PC-3 (cell line): ENCODE measurements at regions not wholly inside any gene's neighbourhood (a gene's known extent, or its start where the extent isn't known, plus 50 kb on each side); places are given as distances from the start of the nearest gene placed in this dataset.

Experiments used
- ATAC-seq: fragments of 200-7000 bp; cut with Tn5 transposase; 2 replicates; pipeline ENCODE4 v1.9.1; 2020; ENCODE audit warnings: mild to moderate bottlenecking, moderate library complexity
- BruUV-seq: library from RNA; stranded (reverse); fragments of 400-500 nt; replicated peaks from 2 replicates; lab custom pipeline; 2021; lab: Mats Ljungman, UMichigan
- CTCF ChIA-PET: fragments of 300-600 bp; sonication (Branson Sonifier 250); formaldehyde crosslinking; loops from one replicate; lab custom pipeline; 2022; ENCODE audit warnings: antibody characterized with exemption; lab: Charles Lee
- POLR2A ChIA-PET: fragments of 300-600 bp; sonication (Branson Sonifier 250); formaldehyde crosslinking; loops from one replicate; lab custom pipeline; 2022; ENCODE audit warnings: antibody characterized with exemption; ENCODE audit not compliant: unreplicated experiment; lab: Charles Lee
- DNase-seq: peaks from one replicate; pipeline ENCODE4 v3.0.0-alpha.2; 2015
- H2AFZ ChIP-seq: fragments of 300-600 bp; sonication (generic); 2 replicates; pipeline ENCODE4 v1.6.0; 2016; ENCODE audit warnings: antibody characterized with exemption, low read length
- H3F3A ChIP-seq: fragments of 300-600 bp; sonication (generic); one replicate; pipeline ENCODE4 v1.6.0; 2017; ENCODE audit warnings: antibody characterized with exemption, low read length, control low read depth, mild to moderate bottlenecking; ENCODE audit not compliant: unreplicated experiment
- H3K27ac ChIP-seq: fragments of 300-600 bp; sonication (generic); 2 replicates; pipeline ENCODE4 v1.5.1; 2016; ENCODE audit warnings: mild to moderate bottlenecking, low read length
- H3K27me3 ChIP-seq: fragments of 300-600 bp; sonication (generic); 2 replicates; pipeline ENCODE4 v1.6.1; 2016; ENCODE audit warnings: low read length, mixed read lengths
- H3K36me3 ChIP-seq: fragments of 300-600 bp; sonication (generic); 2 replicates; pipeline ENCODE4 v1.6.1; 2016; ENCODE audit warnings: low read depth, mixed run types, low read length, mixed read lengths
- H3K4me1 ChIP-seq: fragments of 300-600 bp; sonication (generic); 2 replicates; pipeline ENCODE4 v1.5.1; 2016; ENCODE audit warnings: low read length; ENCODE audit not compliant: insufficient read depth
- H3K4me2 ChIP-seq: fragments of 300-600 bp; sonication (generic); 2 replicates; pipeline ENCODE4 v1.6.0; 2016; ENCODE audit warnings: low read length
- H3K4me3 ChIP-seq: fragments of 300-600 bp; sonication (generic); 2 replicates; pipeline ENCODE4 v1.5.1; 2016; ENCODE audit warnings: mild to moderate bottlenecking, low read length, mixed read lengths
- H3K79me2 ChIP-seq: fragments of 300-600 bp; sonication (generic); 2 replicates; pipeline ENCODE4 v1.6.1; 2017; ENCODE audit warnings: low read length, mixed read lengths
- H3K9ac ChIP-seq: fragments of 300-600 bp; sonication (generic); 2 replicates; pipeline ENCODE4 v1.6.0; 2016; ENCODE audit warnings: mild to moderate bottlenecking, low read length
- H3K9me2 ChIP-seq: fragments of 300-600 bp; sonication (generic); replicated peaks from 2 replicates; pipeline ENCODE4 v1.6.1; 2016; ENCODE audit warnings: mixed run types, low read length, mixed read lengths
- H3K9me3 ChIP-seq: fragments of 300-600 bp; sonication (generic); 2 replicates; pipeline ENCODE4 v1.6.1; 2016; ENCODE audit warnings: low read length, mixed read lengths
- H4K20me1 ChIP-seq: fragments of 300-600 bp; sonication (generic); 2 replicates; pipeline ENCODE4 v1.6.1; 2016; ENCODE audit warnings: low read length, mixed read lengths
- EZH2 ChIP-seq: fragments of 300-600 bp; sonication (generic); IDR thresholded peaks from one replicate; pipeline ENCODE4 v1.6.1; 2017; ENCODE audit warnings: antibody characterized with exemption, mild to moderate bottlenecking, low read length; ENCODE audit not compliant: unreplicated experiment
- EZH2phosphoT487 ChIP-seq: fragments of 300-600 bp; sonication (generic); IDR thresholded peaks from 2 replicates; pipeline ENCODE4 v1.6.1; 2018; ENCODE audit warnings: mild to moderate bottlenecking, antibody characterized with exemption, low read length, borderline replicate concordance
- intact Hi-C: fragments of 100-400 bp; cut with micrococcal nuclease; formaldehyde crosslinking; loops from 2 replicates; pipeline ENCODE4 v1.9.0; 2023
- TF ChIP-seq, protein P1 (sequence below): fragments of 300-600 bp; sonication (generic); conservative IDR thresholded peaks from 2 replicates; pipeline ENCODE4 v1.5.1; 2017; ENCODE audit warnings: antibody characterized with exemption, low read depth, mild to moderate bottlenecking, low read length

DNA sequence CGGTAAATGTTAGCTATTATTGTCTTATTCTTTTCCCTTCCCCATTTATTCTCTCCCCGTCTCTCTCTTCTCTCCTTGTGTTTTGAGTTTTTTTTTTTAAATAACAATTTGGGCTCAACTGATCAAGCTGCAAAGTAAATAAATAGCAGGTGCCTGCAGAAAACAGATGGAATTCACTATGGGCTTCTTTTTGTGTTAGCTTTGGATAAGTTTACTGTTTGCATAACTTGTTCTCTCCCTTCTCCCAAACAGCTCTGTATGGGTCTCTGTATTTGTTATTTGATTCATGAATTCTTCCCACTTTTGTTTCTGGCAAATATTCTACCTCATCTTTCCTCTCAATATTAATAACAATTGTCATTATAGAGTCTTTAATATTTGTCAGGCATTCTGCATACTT is 111.8 kb upstream of the ASTN2 start:
- ChIA-PET POLR2A (no interaction called here), CTCF (no interaction called here)
- Histone ChIP-seq H3K79me2 (no peaks in the 10 kb centered on the region), H3F3A (no peaks in the 10 kb centered on the region), H3K4me1 (no peaks in the 10 kb centered on the region), H3K4me3 (no peak overlapping the region), H3K27ac (no peak overlapping the region), H3K27me3 (no peaks in the 10 kb centered on the region), H4K20me1 (no peaks in the 10 kb centered on the region), H3K4me2 (no peak overlapping the region), H3K9me3 (no peaks in the 10 kb centered on the region), H3K9ac (no peak overlapping the region), H2AFZ (no peak overlapping the region), H3K36me3 (no peaks in the 10 kb centered on the region), H3K9me2 (no peaks in the 10 kb centered on the region)
- no peak for TF ChIP-seq EZH2phosphoT487
- no peak for TF ChIP-seq EZH2
- TF ChIP-seq, protein P1, sequence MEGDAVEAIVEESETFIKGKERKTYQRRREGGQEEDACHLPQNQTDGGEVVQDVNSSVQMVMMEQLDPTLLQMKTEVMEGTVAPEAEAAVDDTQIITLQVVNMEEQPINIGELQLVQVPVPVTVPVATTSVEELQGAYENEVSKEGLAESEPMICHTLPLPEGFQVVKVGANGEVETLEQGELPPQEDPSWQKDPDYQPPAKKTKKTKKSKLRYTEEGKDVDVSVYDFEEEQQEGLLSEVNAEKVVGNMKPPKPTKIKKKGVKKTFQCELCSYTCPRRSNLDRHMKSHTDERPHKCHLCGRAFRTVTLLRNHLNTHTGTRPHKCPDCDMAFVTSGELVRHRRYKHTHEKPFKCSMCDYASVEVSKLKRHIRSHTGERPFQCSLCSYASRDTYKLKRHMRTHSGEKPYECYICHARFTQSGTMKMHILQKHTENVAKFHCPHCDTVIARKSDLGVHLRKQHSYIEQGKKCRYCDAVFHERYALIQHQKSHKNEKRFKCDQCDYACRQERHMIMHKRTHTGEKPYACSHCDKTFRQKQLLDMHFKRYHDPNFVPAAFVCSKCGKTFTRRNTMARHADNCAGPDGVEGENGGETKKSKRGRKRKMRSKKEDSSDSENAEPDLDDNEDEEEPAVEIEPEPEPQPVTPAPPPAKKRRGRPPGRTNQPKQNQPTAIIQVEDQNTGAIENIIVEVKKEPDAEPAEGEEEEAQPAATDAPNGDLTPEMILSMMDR = no peak
- ATAC-seq (no peak), DNase-seq (no peak)
- no TSS peak for BruUV-seq
- intact Hi-C loops = no loop called here

DNA sequence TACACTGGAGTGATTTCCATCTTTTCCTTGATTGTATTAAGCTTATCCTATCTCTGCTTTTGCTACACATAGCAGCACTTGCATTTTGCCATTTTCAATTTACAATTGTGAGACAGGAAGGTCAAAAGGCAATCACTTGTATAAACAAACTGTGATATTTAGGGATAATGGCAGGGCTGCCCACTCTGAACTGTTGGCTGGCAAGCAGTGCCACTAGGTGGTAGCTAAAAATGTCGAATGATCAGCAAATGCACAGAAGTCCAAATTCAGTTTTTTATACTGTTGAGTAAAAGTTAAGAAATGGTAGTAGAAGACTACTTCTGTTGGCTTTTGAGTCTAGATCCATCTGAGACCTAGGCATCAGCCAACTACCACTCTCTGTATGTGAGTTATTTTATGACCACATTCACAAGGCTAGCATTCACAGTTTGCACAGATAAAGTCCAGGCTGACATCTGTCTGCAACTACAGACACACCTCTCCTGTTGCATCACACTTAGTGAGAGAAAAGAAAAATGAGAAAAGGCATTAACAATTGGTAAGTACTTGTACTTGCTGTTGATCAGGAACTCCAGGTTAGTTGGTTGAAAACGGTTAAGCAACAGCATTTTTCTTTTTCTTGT is 108.8 kb upstream of the ASTN2 start:
- no peak overlapping the region for H3K27ac ChIP-seq
- DNase-seq (no peak), ATAC-seq (no peak)
- CTCF ChIA-PET = no interaction called here
- no peak for TF ChIP-seq EZH2phosphoT487
- BruUV-seq = no TSS peak
- no peaks in the 10 kb centered on the region for H3K27me3 ChIP-seq
- POLR2A ChIA-PET = no interaction called here
- no peaks in the 10 kb centered on the region for H3K4me1 ChIP-seq
- H3K4me3 ChIP-seq = no peak overlapping the region
- H3K4me2 ChIP-seq = no peak overlapping the region
- H3K9me2 ChIP-seq = no peaks in the 10 kb centered on the region
- no peak overlapping the region for H2AFZ ChIP-seq
- H4K20me1 ChIP-seq = no peaks in the 10 kb centered on the region
- H3K36me3 ChIP-seq = no peaks in the 10 kb centered on the region
- H3K79me2 ChIP-seq = no peaks in the 10 kb centered on the region
- H3F3A ChIP-seq = no peaks in the 10 kb centered on the region
- no peaks in the 10 kb centered on the region for H3K9me3 ChIP-seq
- H3K9ac ChIP-seq = no peak overlapping the region
- intact Hi-C loops = no loop called here

DNA sequence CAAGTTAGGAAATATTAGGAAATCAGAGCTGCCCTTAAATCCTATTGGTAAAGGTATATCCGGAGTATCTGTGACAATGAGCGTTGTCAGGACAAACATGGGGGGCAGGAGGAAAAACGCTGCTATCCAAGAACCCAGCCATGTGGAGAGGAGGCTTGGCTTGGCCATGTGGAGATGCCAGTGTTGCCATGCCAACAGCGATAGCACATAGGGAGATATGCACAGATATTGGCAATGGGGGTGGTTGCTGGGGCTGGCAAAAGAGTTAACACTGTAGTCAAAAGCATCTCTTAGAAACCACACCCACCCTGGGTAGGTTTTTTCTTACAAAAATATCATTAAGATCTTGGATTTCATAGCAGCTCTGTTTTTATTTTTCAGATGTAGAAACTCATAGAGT is 106.4 kb upstream of the ASTN2 start:
- ChIA-PET POLR2A (no interaction called here), CTCF (no interaction called here)
- Histone ChIP-seq H3F3A (no peaks in the 10 kb centered on the region), H3K79me2 (no peaks in the 10 kb centered on the region), H3K9ac (no peak overlapping the region), H3K27me3 (no peaks in the 10 kb centered on the region), H3K4me1 (no peaks in the 10 kb centered on the region), H3K9me2 (no peaks in the 10 kb centered on the region), H3K4me2 (no peak overlapping the region), H3K27ac (no peak overlapping the region), H3K9me3 (no peaks in the 10 kb centered on the region), H2AFZ (no peak overlapping the region), H3K4me3 (no peak overlapping the region), H3K36me3 (no peaks in the 10 kb centered on the region), H4K20me1 (no peaks in the 10 kb centered on the region)
- intact Hi-C loops = no loop called here
- no peak for DNase-seq
- TF ChIP-seq EZH2phosphoT487 (no peak), EZH2 (no peak)
- BruUV-seq = no TSS peak
- no peak for ATAC-seq
